GM18520 (cell line): ENCODE measurements at regions not wholly inside any gene's neighbourhood (a gene's known extent, or its start where the extent isn't known, plus 50 kb on each side); places are given as distances from the start of the nearest gene placed in this dataset.
"Not testable (repeated sequence)": the region's sequence is repeated elsewhere in the genome, so short reads cannot be mapped to it uniquely, and the experiment has no call there.

Experiments
- ATAC-seq: cut with Tn5 transposase; IDR thresholded peaks from one replicate; pipeline ENCODE4 v1.9.1; 2021; ENCODE audit not compliant: unreplicated experiment

- no peak for ATAC-seq
Observed at GRCh38 chr1:65581119-65581518, 160.7 kb downstream of the LEPR start.

GRCh38 chr1:65584399-65584798 is 163.9 kb downstream of the LEPR start:
- ATAC-seq, result no peak

- no peak for ATAC-seq
Observed at GRCh38 chr1:65590279-65590678, 169.8 kb downstream of the LEPR start.

DNA sequence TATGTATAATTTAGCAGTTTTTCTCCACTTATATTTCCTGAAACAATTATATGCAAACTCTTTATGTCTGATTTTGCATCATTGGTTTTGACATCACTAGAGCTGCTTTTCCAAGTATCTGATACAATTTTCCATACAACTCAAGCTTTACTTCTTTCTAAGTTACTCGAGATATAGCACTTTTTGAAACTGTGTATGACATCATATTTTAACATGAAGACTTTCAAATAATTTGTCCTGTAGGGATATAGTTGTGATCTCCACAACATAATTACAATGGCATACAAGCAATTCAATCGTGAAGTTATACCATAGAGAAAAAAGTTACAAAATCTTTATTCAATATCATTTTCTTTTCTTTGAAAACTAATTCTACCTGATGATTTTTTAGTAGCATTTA is 173.0 kb downstream of the LEPR start:
- ATAC-seq, result no peak

DNA sequence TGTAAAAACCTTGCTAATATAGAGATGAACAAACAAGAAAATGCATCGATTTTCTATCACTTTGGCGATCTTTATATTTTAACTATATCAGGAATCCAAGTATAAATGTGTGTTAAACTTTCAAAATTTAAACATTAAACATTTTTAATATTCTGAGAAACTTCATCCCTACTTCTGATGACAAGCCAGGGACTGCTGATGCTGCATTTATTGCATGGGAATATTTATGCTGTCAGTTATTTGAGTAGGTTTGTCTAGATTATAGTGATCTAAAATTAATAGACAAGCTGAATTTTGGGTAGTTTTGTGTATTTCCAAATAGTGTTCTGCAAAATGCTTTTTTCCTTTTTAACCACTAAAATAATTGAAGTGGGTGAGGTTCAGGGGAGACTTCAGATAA is 175.3 kb downstream of the LEPR start:
- ATAC-seq, result no peak

DNA sequence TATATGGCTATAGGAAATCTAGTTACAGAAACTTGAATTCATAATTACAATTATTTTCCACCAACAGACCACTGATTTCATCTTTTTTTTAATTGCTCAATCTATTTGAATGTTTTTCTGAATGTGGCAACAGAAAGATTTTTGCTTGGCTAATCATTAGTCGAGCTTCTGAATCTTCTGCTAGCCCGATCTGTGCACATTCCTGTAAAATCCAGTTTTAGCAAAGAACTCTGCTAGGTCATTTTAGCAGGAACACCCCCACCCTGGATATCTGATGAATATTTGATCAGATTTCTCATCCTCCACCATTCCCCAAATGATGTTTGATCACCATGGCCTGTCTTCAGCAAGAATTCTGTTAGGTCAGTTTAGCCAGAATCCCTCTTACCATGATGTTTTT is 176.3 kb downstream of the LEPR start:
- no peak for ATAC-seq

DNA sequence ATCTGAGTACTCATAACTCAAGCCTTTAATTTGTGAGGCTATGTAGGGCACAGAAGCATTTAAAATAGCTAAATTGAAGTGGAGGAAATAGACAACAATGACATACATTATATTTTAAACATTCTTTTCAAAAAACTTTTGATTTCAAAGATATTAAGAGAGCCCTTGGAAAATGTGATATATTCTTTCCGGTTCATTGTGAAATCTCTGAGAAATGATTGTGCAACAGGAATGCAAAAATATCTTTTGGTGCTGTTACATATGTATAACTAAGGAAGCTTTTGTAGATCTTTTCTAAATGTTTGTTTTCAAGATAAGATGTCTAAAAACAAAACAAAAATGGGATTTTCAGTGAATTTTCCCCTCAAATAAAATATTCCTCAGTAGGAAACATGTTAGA is 185.2 kb downstream of the LEPR start:
- ATAC-seq, result no peak

GRCh38 chr1:65606426-65606825 is 186.0 kb downstream of the LEPR start:
- ATAC-seq, result no peak

GRCh38 chr1:65613884-65614283 is 178.8 kb upstream of the PDE4B start:
- ATAC-seq, result no peak

DNA sequence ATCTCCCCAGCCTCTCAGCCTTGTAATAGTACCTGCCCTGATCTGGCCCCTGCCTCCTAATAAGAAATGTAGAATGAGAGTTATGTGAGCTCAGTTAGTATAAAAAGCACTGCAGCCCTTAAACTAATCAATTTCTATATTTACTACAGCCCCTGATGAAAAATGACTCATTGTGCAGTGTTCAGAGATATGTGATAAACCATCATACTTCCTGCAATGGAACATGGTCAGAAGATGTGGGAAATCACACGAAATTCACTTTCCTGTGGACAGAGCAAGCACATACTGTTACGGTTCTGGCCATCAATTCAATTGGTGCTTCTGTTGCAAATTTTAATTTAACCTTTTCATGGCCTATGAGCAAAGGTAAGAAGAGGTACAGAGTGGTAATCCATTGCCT is 176.8 kb upstream of the PDE4B start:
- no peak for ATAC-seq

GRCh38 chr1:65621721-65622120 is 171.0 kb upstream of the PDE4B start:
- ATAC-seq, result not testable (repeated sequence)

DNA sequence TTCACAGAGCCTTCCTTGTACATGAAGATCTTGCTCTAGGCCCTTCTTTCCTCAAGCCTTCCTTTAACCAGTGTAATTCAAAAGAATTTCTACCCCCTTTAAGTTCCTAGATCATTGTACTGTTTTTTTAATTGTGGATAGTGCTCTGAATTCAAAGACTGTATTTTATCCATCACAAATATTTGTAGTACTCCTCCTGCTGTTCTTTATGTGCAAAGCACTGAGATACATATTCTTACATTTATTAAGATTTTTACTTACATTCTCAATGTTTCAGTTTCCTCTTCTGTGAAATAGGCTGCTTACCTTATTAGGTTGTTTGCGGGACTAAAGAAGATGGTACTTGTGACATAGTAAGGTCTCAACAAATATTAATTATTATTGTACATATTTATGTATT is 168.8 kb upstream of the PDE4B start:
- no peak for ATAC-seq

DNA sequence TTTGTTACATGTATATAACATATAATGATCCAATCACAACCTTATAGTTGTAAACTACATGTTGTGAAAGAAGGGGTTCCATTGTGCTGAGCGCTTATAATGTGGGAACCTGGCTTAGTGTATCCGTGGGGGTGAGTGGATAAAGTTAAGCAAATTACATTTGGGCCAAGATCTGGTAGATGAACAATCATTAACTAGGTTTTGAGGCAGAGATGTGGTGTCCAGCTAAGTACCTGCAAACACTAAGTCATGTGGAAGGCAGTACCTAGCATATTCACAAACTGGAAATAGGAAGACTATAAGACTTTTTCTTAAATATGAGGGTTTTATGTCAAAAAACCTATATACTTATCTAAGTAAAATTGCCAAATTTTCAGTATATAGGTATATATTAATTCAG is 167.2 kb upstream of the PDE4B start:
- ATAC-seq, result no peak

DNA sequence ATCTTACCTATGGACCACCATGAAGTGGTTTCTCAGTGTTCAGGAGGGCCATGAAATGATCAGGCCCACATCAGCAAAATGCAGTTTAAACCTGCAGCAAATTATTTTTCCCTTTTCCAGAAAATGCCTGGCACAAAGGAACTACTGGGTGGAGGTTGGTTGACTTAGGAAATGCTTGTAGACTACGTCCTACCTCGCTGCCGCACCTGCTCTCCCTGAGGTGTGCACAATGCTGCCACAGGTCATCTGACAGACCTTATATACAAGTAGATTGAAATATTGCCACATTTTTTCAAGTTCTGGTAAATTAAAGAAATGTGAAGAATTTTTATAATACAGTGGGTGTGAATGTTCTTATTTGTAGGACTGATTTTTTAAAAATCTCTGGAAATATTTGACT is 166.7 kb upstream of the PDE4B start:
- ATAC-seq, result no peak

GRCh38 chr1:65629788-65630187 is 162.9 kb upstream of the PDE4B start:
- no peak for ATAC-seq

DNA sequence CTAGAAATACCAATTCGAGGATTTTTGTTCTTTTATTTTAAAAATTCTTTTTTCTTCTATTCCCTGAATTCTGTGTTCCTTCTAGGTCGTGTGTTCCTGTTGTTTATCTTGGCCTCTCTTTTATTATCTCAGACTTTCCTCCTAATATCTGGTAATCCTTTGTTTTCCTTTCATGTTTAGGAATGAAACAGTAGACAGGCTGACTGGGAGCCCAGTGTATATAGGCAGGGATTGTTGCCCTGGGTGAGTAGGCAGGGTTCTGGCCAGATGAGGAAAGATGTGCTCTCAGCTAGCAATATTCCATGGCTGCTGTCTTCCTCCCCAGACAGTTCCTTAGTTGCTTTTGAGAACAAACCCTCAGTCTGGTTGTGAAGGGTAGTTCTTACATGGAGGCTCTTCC is 161.8 kb upstream of the PDE4B start:
- ATAC-seq, result no peak

GRCh38 chr1:65632235-65632634 is 160.5 kb upstream of the PDE4B start:
- ATAC-seq, result no peak

DNA sequence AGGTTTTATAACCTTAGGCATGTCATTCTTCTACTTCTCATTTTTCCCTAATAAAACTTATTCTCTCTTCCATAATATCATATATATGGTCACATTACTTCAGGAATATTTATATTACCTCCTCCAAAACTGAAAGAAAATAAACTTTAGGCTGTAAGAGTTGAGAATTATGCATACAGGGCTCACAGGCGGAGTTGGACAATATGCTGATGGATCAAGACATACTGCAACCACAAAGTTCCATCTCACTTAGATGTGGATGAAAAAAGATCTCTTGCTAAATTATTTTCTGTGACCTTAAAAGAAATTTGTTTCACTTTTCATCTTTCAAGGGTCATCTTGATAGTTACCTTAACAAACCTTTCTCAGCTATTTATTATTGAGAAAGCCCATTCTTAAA is 152.6 kb upstream of the PDE4B start:
- ATAC-seq, result no peak

DNA sequence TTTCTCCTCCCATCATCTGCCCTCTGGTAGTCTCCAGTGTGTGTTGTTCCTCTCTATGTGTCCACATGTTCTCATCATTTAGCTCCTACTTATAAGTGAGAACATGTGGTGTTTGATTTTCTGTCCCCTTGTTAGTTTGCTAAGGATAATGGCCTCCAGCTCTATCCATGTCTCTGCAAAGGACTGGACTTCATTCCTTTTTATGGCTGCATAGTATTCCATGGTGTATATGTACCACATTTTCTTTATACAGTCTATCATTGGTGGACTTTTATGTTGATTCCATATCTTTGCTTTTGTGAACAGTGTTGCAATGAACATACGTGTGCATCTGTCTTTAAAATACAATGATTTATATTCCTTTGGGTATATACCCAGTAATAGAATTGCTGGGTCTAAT is 143.5 kb upstream of the PDE4B start:
- ATAC-seq, result not testable (repeated sequence)

DNA sequence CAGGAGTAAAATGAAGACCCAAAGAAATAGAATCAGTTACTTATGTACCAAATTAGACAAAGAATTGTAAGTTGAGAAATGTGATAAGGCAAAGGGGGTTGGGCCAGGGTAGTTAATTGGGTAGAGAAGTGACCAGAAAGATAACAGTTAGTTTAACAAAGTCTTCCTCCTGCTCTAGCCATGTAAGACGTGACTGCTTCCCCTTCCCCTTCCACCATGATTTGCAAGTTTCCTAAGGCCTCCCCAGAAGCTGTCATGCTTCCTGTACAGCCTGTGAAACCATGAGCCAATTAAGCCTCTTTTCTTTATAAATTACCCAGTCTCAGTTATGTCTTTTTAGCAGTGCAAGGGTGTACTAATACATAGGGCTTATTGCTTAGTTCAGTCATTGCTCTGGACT is 142.0 kb upstream of the PDE4B start:
- ATAC-seq, result no peak

- not testable (repeated sequence) for ATAC-seq
Observed at GRCh38 chr1:65654526-65654925, 138.2 kb upstream of the PDE4B start.

DNA sequence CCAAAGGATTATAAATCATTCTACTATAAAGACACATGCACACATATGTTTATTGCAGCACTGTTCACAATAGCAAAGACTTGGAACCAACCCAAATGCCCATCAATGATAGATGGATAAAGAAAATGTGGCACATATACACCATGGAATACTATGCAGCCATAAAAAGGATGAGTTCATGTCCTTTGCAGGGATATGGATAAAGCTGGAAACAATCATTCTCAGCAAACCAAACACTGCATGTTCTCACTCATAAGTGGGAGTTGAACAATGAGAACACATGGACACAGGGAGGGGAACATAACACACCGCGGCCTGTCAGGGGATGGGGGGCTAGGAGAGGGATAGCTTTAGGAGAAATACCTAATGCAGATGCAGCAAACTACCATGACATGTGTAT is 135.1 kb upstream of the PDE4B start:
- ATAC-seq, result not testable (repeated sequence)

DNA sequence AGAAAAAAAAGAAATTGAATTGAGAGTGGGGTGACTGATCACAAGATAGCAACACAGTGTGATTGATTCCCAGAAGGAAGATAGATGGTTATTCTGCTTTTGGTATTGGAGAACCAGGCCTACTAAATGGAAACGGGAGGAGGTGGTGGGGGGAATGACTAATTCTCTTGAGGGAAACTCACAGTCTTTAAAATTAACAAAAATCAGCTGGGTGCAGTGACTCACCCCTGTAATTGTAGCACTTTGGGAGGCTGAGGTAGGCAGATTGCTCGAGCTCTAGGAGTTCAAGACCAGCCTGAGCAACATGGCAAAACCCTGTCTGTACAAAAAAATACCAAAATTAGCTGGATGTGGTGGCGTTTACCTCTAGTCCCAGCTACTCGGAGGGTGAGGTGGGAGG is 134.6 kb upstream of the PDE4B start:
- no peak for ATAC-seq

DNA sequence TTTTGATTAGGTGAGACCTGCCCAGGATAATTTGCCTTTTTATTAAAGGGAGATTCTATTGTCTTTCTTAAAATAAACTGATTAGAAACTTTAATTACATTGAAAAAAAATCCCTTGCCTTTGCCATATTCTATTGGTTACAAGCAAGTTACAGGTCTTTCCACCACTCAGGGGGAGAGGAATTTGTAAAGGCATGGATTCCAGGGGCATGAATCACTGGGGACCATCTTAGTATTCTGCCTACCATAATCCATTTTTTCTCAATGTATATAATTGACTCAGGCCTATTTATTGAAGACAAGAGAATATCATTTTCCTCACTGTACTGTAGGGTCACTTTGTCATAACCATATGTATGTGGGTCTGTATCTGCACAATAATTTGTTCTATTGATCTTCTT is 124.3 kb upstream of the PDE4B start:
- ATAC-seq, result no peak
